Calu3 (cell line): ENCODE measurements at regions not wholly inside any gene's neighbourhood (a gene's known extent, or its start where the extent isn't known, plus 50 kb on each side); places are given as distances from the start of the nearest gene placed in this dataset.
A peak's percentile ranks its signal among the peaks of the same experiment; 100 is the strongest.
"Not testable (repeated sequence)": the region's sequence is repeated elsewhere in the genome, so short reads cannot be mapped to it uniquely, and the experiment has no call there.

Experiments
- BruUV-seq: library from RNA; stranded (reverse); fragments of 400-500 nt; replicated peaks from 2 replicates; lab custom pipeline; 2021; lab: Mats Ljungman, UMichigan
- CTCF ChIA-PET: fragments of 300-600 bp; sonication (Branson Sonifier 250); formaldehyde crosslinking; loops from one replicate; lab custom pipeline; 2022; ENCODE audit warnings: antibody characterized with exemption; lab: Charles Lee
- DNase-seq: peaks from one replicate; pipeline ENCODE4 v3.0.0; 2022
- H3K27ac Mint-ChIP-seq: one replicate; pipeline ENCODE4 v1.8.0; 2022; ENCODE audit warnings: mixed read lengths; ENCODE audit not compliant: unreplicated experiment
- H3K27me3 Mint-ChIP-seq: one replicate; pipeline ENCODE4 v1.8.0; 2022; ENCODE audit warnings: mixed read lengths; ENCODE audit not compliant: unreplicated experiment
- H3K36me3 Mint-ChIP-seq: one replicate; pipeline ENCODE4 v1.8.0; 2022; ENCODE audit warnings: mild to moderate bottlenecking, moderate library complexity, mixed read lengths; ENCODE audit not compliant: insufficient read depth, unreplicated experiment
- H3K4me1 Mint-ChIP-seq: one replicate; pipeline ENCODE4 v1.8.0; 2022; ENCODE audit warnings: mild to moderate bottlenecking, low read depth, mixed read lengths; ENCODE audit not compliant: unreplicated experiment
- H3K4me3 Mint-ChIP-seq: one replicate; pipeline ENCODE4 v1.8.0; 2022; ENCODE audit warnings: mild to moderate bottlenecking, low read depth, moderate library complexity, mixed read lengths; ENCODE audit not compliant: unreplicated experiment
- H3K9me3 Mint-ChIP-seq: one replicate; pipeline ENCODE4 v1.8.0; 2022; ENCODE audit warnings: low read depth, mixed read lengths; ENCODE audit not compliant: unreplicated experiment
- CTCF ChIP-seq: fragments of 200-600 bp; IDR thresholded peaks from one replicate; pipeline ENCODE4 v1.8.0; 2022; ENCODE audit warnings: antibody characterized with exemption; ENCODE audit not compliant: unreplicated experiment
- intact Hi-C: fragments of 100-400 bp; cut with micrococcal nuclease; formaldehyde crosslinking; loops from one replicate; pipeline ENCODE4 v1.10.0; 2022; ENCODE audit not compliant: unreplicated experiment

- CTCF ChIA-PET: no interaction called here
- intact Hi-C loops: no loop called here
- no TSS peak for BruUV-seq
- H3K4me1 Mint-ChIP-seq: peaks cover 23% of the 10 kb centered on the region
- peaks cover 2% of the 10 kb centered on the region for H3K9me3 Mint-ChIP-seq
- TF ChIP-seq CTCF: no peak
- no peak overlapping the region for H3K4me3 Mint-ChIP-seq
- no peak for DNase-seq
- no peaks in the 10 kb centered on the region for H3K27me3 Mint-ChIP-seq
- H3K36me3 Mint-ChIP-seq: no peaks in the 10 kb centered on the region
- H3K27ac Mint-ChIP-seq: no peak overlapping the region
These were observed 1752.4 kb upstream of the CELF4 start for GRCh38 chr18:39318008-39318407.

- DNase-seq: no peak
- BruUV-seq: no TSS peak
- Mint-ChIP-seq H3K27ac (no peak overlapping the region), H3K36me3 (no peaks in the 10 kb centered on the region), H3K9me3 (no peaks in the 10 kb centered on the region), H3K4me1 (peaks cover 49% of the 10 kb centered on the region), H3K27me3 (no peaks in the 10 kb centered on the region), H3K4me3 (no peak overlapping the region)
- TF ChIP-seq CTCF: no peak
- intact Hi-C loops: loop anchor here (5.0 kb wide), 1 partner anchor 97 kb away; no protein-coding TSS in a partner anchor
- CTCF ChIA-PET: no interaction called here
These were observed 1749.0 kb upstream of the CELF4 start for GRCh38 chr18:39314595-39314994.

DNA sequence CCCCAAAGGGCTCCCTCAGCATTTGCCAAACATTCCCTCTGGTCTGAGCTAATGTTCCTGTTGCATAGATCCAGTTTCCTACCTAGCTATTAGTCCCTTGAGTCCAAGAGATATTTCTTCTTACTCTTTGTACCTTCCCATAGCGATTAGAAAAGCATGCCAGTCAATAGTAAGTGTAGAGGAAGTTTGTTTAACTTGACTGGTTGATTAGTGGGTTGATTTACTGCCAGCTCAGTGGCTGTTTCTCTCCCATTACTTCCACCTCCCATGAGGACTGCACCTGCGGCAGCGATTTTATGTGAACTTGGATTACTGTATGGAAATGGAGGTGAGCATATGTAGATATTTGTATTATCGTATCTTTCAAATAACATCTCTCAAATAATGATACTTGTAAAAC lies 1748.4 kb upstream of the CELF4 start:
- CTCF ChIA-PET: no interaction called here

GRCh38 chr18:39311111-39311712 lies 1745.6 kb upstream of the CELF4 start:
- intact Hi-C loops: loop anchor here (5.0 kb wide), 1 partner anchor 94 kb away; no protein-coding TSS in a partner anchor
- H3K27me3 Mint-ChIP-seq: no peaks in the 10 kb centered on the region
- no peaks in the 10 kb centered on the region for H3K9me3 Mint-ChIP-seq
- BruUV-seq: no TSS peak
- no peak for DNase-seq
- H3K36me3 Mint-ChIP-seq: no peaks in the 10 kb centered on the region
- no peak for TF ChIP-seq CTCF
- H3K4me1 Mint-ChIP-seq: peaks cover 49% of the 10 kb centered on the region
- H3K27ac Mint-ChIP-seq: peak overlapping the region; percentile 29
- no peak overlapping the region for H3K4me3 Mint-ChIP-seq
- CTCF ChIA-PET: no interaction called here

More for the DNA sequence above, 1748.4 kb upstream of the CELF4 start:
- Mint-ChIP-seq H3K27me3 (no peaks in the 10 kb centered on the region), H3K4me3 (no peak overlapping the region), H3K36me3 (no peaks in the 10 kb centered on the region), H3K27ac (peak overlapping the region; percentile 26), H3K9me3 (no peaks in the 10 kb centered on the region), H3K4me1 (peaks cover 49% of the 10 kb centered on the region)
- peak; percentile 15 for DNase-seq
- BruUV-seq: no TSS peak
- intact Hi-C loops: loop anchor here (5.0 kb wide), 1 partner anchor 97 kb away; no protein-coding TSS in a partner anchor
- no peak for TF ChIP-seq CTCF

GRCh38 chr18:39308931-39309521 lies 1743.4 kb upstream of the CELF4 start:
- H3K4me1 Mint-ChIP-seq: peaks cover 36% of the 10 kb centered on the region
- H3K9me3 Mint-ChIP-seq, BruUV-seq, H3K4me3 Mint-ChIP-seq, H3K27ac Mint-ChIP-seq, intact Hi-C loops, H3K36me3 Mint-ChIP-seq, H3K27me3 Mint-ChIP-seq, DNase-seq, CTCF ChIA-PET: not testable (repeated sequence)
